BE2C (cell line): ENCODE measurements at regions not wholly inside any gene's neighbourhood (a gene's known extent, or its start where the extent isn't known, plus 50 kb on each side); places are given as distances from the start of the nearest gene placed in this dataset.
"Not testable (repeated sequence)": the region's sequence is repeated elsewhere in the genome, so short reads cannot be mapped to it uniquely, and the experiment has no call there.

Experiments used
- DNase-seq: peaks from one replicate; pipeline ENCODE4 v3.0.0-alpha.2; 2020
- H3K27me3 ChIP-seq: fragments of 250-450 bp; sonication (Bioruptor Pico); 2 replicates; pipeline ENCODE4 v1.5.1; 2020; ENCODE audit warnings: mild to moderate bottlenecking
- H3K36me3 ChIP-seq: fragments of 250-450 bp; sonication (Bioruptor Pico); 2 replicates; pipeline ENCODE4 v1.5.1; 2020; ENCODE audit warnings: mild to moderate bottlenecking
- H3K4me1 ChIP-seq: fragments of 250-450 bp; sonication (Bioruptor Pico); 2 replicates; pipeline ENCODE4 v1.5.1; 2020
- H3K4me3 ChIP-seq: 2 replicates; pipeline ENCODE4 v1.5.1; 2011; ENCODE audit warnings: low read depth, low read length
- H3K9me3 ChIP-seq: fragments of 250-450 bp; sonication (Bioruptor Pico); 2 replicates; pipeline ENCODE4 v1.5.1; 2020
- CTCF ChIP-seq: IDR thresholded peaks from 2 replicates; pipeline ENCODE4 v1.5.1; 2012; ENCODE audit warnings: mild to moderate bottlenecking, low read depth, low read length

- no peak for DNase-seq
- Histone ChIP-seq H3K9me3 (no peaks in the 10 kb centered on the region), H3K27me3 (no peaks in the 10 kb centered on the region), H3K36me3 (no peaks in the 10 kb centered on the region), H3K4me3 (no peak overlapping the region), H3K4me1 (no peaks in the 10 kb centered on the region)
- no peak for TF ChIP-seq CTCF
Observed at GRCh38 chr7:73960548-73960947, 67.4 kb upstream of the ELN start.

GRCh38 chr7:73961991-73962390, 66.0 kb upstream of the ELN start:
- H3K27me3 ChIP-seq, H3K4me3 ChIP-seq, H3K9me3 ChIP-seq, H3K4me1 ChIP-seq, DNase-seq, H3K36me3 ChIP-seq: not testable (repeated sequence)

DNA sequence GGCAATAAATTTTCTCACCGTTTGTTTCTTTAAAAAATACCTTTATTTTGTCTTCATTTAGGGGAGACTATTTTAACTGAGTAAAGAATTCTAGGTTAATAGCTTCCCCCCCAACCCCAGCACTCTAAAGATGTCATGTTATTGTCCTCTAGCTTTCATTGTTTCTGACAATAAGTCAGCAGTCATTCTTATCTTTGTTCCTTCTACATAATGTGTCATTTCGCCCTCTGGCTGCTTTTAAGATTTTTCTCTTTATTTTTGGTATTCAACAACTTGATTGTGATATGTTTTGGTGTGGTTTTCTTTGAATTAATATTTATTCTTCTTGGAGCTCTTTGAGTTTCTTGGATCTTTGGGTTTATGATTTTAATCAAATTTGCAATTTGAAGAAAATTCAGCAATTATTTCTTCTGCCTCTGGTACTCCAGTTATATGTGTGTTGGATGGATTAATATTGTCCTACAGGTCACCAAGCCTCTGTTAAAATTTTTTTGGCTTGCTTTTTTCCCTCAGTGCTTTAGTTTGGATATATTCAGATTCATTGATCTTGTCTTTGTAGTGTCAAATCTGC, 64.6 kb upstream of the ELN start:
- Histone ChIP-seq H3K4me1 (no peaks in the 10 kb centered on the region), H3K27me3 (no peaks in the 10 kb centered on the region), H3K36me3 (no peaks in the 10 kb centered on the region), H3K9me3 (no peaks in the 10 kb centered on the region), H3K4me3 (no peak overlapping the region)
- no peak for TF ChIP-seq CTCF
- DNase-seq: no peak

DNA sequence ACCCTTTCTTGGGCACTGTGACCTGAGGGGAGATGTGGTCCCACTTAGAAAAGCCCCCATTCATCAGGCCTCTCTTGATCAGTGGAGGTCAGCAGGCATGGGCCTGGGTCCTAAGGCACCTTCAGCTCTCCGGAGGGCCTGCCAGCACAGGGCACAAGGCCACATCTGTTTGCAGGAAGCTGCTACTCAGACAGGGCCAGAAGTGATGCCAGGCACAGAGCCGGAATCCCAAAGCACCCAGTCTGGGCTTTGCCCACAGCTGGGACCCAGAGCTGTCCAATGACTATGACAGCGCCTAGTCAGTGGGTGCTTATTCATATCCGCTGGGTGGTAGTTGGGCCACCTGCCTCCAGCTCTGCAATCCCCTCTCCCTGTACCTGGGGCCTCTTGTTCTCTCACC, 63.2 kb upstream of the ELN start:
- Histone ChIP-seq H3K27me3 (no peaks in the 10 kb centered on the region), H3K4me3 (no peak overlapping the region), H3K4me1 (no peaks in the 10 kb centered on the region), H3K36me3 (no peaks in the 10 kb centered on the region), H3K9me3 (no peaks in the 10 kb centered on the region)
- DNase-seq: no peak
- no peak for TF ChIP-seq CTCF

DNA sequence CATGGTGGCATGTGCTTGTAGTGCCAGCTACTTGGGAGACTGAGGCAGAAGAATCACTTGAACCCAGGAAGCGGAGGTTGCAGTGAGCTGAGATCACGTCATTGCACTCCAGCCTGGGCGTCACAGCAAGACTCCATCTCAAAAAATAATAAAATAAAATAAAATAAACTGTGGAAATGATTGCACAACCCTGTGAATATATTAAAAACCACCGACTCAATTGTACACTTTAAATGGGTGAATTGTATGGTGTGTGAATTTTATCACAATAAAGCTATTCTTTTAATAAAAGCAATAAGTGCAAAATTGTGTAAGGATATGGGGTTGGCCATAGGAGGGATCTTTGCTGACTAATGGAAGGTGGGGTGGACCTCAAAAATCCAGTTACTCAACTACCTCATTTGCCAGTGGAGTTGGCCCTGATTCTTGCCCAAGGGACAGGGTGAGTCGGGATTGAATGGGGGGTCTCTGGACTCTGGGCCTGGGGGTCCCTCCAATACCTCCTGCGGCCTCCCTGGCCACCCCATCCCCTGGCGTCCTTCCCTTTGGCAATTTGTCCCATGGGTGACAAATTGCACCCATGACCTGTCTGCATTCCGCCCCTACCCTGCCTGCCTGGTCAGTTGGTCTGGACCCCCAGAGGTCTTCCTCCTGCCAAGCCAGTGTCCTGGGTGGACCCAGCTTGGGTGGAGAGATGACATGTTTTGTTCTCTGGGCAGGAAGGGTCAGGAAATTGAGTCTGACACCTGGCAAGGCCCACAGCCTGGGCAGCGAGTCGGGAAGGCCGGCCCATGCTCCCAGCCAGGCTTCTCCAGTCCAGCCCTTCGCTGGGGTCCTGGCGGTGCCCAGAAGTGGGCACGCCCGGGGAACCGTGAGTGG, 61.7 kb upstream of the ELN start:
- no peak for DNase-seq
- Histone ChIP-seq H3K27me3 (no peaks in the 10 kb centered on the region), H3K4me1 (no peaks in the 10 kb centered on the region), H3K9me3 (no peaks in the 10 kb centered on the region), H3K36me3 (no peaks in the 10 kb centered on the region), H3K4me3 (no peak overlapping the region)
- no peak for TF ChIP-seq CTCF

DNA sequence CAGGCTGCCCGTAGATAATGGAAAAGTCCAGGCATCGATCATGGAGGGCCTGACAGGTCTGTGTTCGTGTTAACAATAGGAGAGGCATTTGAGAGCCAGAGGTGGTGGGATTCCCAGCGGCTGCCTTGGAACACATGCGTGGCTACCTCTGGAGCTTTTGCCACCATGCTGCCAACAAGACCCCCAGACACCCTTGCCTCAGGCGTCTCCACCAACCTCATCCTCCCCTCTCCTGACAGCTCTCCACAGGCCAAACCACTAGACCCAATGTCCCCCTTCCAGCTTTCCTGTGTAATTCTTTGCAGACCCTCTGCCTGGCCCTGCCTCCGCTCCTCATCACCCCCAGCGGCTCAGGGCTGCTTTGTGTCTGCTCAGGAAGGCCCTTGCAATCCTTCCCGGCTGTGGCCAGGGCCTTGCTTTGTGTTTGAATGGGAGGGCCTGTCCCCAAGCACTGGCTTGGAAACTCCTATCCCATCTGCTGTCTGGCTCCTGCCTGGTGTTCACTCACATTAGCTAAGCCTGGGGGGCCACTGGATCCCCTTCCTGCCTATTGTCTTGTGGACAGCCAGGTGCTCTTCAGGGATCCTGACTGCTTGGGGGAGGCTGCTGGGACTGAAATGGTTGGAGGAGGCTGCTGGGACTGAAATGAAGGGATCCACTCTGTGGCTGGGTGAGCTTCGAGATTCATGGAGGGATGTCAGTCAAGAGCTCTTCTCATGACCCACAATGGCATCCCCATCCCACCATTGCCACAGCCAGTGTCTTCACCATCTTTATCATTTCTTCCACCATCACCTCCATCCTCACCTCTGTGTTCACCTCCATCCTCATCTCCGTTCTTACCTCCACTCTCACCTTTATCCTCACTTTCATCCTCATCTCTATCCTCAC, 60.8 kb upstream of the ELN start:
- no peak for TF ChIP-seq CTCF
- H3K36me3 ChIP-seq: no peaks in the 10 kb centered on the region
- no peaks in the 10 kb centered on the region for H3K4me1 ChIP-seq
- H3K9me3 ChIP-seq: no peaks in the 10 kb centered on the region
- no peak for DNase-seq
- no peak overlapping the region for H3K4me3 ChIP-seq
- no peaks in the 10 kb centered on the region for H3K27me3 ChIP-seq
